Stimulated activated CD4-positive, alpha-beta T cell treated with anti-CD3 and anti-CD28 coated beads, Interleukin-4, amount 100 ng/mL, for 1 hour (primary cell): ENCODE measurements at regions not wholly inside any gene's neighbourhood (a gene's known extent, or its start where the extent isn't known, plus 50 kb on each side); places are given as distances from the start of the nearest gene placed in this dataset.

Experiments used
- DNase-seq: peaks from one replicate; pipeline ENCODE4 v3.0.0-alpha.2; 2020

- DNase-seq, result no peak
These were observed 327.2 kb upstream of the E2F7 start for GRCh38 chr12:77392467-77393088.

DNA sequence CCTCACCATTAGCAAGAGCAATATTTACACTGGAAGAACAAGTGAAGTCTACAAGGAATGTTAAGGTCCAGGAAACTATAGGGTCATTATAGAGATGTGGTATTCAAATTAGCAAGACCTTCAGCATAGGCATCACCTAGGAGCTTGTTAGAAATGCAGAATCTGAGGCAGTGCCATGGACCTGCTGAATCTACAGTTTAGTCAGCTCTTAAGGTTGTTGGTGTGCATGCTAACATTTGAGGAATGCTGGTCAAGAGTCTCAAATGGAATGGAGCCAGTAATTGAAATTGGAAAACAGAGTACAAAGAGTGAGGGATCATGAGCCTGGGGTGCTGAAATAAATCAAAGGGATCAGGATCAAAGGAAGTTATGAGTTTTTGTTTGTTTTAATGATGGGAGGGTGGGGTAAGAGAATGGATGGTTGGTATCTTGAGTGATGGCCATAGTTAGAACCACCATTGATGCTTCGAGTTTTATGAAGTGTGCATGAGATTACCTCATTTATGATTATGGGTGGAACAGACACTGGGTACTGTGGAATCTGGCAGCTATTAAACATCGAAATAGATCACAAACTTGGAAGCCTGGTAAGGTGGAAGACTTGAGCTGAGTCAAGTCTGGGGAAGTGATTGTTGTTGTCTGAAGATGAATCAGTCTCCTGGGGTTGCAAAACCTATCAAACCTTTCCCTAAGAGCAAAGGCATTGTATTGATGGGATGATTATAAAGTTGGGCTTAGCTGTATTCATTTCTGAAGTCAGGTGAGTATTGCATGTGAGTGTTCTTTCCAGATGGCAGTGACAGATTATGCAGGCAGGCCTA is 323.3 kb upstream of the E2F7 start:
- DNase-seq, result no peak

DNA sequence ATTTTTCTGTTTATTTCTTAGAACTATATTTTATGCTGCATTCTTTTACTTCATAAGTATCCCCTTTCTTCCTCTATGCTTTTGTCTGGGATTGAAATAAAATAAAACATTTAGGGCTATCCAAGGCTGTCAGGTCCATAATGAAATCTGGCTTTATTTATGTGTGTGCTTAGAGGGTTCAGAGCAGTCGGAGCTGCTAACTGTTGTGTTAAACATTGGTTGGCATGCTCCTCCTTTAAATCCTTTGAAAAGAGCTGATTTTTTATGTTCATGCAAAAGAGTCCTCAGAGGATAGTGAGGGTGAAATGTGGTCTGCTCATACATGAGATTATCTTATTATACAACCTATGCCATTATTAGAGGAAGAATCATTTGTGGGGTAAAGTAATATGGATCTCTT is 322.3 kb upstream of the E2F7 start:
- DNase-seq, result no peak

DNA sequence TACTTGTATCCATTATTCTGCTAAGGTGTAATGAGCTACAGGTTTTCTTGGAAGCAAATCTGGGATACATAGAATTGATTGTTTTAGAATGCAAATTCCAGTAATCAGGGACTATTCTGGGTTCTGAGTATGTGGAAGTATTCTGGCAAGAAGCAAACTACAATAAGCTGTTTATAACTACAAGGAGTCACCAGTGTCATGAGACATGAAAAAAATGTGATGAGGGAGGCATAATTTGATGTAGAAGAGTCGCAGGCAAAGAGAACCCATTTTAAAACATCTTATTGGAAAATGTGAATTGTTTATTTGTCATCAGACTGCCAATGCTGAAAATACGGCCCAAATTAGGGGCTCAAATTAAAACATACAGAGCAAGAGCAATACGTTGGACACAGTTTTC is 321.8 kb upstream of the E2F7 start:
- no peak for DNase-seq

DNA sequence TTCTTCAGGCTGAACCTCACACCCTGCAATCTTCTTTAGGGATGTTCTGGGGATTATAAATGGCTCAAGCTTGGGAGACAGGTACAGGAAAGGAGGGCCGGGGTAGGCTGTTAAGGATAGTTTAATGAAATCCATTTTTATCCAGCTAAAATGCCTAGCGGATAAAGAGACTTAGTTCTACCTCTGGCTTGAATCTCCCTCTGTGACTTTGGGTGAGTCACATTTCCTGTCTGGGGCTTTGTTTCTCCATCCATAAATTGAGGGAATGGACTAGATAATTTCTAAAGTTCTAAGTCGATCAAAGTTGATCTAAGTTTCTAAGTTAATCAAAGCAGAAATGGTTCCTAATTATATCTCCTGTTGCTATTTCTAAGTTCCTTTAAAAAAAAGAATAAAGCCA is 319.6 kb upstream of the E2F7 start:
- no peak for DNase-seq

GRCh38 chr12:77382096-77382742 is 316.9 kb upstream of the E2F7 start:
- no peak for DNase-seq

GRCh38 chr12:77377622-77378021 is 312.3 kb upstream of the E2F7 start:
- DNase-seq, result no peak

DNA sequence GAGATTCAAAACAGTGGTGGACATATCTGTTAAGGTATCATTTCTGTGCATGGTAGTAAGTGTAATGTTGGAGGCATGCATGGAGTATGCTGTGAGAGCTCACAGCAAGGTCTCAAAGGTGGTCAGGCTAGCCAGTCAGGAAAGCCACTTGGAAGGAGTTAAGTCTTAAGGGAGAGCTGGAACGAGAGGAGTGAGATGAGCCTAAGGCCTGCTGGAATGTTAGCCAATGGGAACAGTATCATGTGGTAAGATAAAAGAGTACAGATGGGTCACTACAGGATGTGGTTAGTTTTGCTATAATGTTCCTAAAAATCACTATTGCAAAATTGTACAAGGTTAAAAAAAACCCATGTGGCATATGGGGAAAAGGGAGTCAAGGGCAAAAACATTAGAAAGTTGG is 311.7 kb upstream of the E2F7 start:
- DNase-seq, result no peak

DNA sequence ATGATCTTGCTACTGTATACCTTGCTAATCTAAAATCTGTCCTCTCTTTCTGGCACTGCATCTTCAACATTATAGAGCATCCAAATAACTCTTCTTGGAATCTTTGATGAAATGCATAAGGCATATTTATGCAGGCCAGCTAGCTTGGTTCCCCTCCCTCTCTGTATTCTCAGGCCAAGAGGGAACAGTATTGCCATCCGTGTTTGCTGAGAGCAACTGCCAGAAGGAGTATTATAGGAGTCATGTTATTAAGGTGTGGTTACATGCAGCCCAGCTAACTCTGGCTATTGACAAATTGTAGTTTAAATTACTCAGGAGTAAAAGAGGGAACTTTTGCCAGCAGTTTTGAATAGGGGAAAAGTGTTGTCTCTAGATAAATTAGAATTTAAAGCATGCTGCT is 309.3 kb upstream of the E2F7 start:
- DNase-seq, result no peak

DNA sequence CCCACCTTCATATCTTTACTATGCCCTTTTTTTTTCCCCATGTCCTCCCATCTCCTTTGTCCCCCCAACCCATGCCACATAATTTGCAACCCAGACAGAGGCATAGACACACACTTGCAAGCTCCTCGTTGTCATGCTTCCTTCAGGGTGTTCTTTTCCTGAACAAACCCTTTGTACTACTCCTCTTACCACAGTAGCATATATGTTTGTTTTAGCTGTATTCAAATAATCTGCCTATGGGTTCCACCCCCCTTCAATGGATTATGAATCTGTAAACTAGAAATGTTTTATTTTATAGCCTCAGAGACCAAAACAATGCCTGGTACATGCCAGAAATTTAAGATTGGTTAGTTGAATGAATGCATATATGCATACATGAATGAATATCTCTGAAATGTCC is 307.1 kb upstream of the E2F7 start:
- no peak for DNase-seq

DNA sequence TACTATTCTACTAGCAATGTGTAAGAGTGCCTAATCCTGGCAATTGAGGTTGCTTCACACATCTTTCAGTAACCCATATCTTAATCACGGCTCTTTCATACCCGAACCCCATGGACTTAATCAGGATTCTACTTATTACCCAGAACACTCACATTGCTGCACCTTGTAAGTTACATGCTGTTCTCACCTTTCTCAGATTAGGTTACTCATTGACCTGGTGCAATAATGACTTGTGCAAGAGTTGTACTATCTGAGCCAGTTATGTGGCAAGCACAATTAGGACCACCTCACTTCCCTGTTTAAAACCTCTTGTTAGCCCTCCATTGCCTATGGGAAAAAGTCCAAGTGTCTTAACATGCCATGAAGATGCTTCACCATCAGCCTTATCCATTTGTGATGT is 306.7 kb upstream of the E2F7 start:
- DNase-seq, result no peak

- no peak for DNase-seq
These were observed 303.0 kb upstream of the E2F7 start for GRCh38 chr12:77368379-77368778.

- no peak for DNase-seq
These were observed 301.2 kb upstream of the E2F7 start for GRCh38 chr12:77366616-77367015.

DNA sequence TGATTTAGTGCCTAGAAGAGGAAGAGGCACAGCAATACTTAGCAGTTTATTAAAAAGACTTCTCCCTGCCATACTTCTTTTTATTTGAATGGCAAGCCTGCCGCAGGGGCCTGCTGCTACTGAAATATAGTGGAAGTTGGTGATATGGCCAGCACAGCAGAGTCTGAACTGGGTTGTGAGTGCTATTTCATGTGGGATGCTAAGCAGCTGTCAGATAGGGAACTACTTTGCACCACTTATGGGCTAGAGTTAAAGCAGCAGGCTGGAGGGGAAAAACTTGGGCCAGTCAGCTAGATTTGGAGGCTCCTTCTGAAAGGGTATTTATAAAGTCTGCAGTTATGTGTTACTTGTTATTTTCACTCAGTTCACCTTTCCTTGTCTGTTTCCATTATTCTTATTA is 299.0 kb upstream of the E2F7 start:
- no peak for DNase-seq

DNA sequence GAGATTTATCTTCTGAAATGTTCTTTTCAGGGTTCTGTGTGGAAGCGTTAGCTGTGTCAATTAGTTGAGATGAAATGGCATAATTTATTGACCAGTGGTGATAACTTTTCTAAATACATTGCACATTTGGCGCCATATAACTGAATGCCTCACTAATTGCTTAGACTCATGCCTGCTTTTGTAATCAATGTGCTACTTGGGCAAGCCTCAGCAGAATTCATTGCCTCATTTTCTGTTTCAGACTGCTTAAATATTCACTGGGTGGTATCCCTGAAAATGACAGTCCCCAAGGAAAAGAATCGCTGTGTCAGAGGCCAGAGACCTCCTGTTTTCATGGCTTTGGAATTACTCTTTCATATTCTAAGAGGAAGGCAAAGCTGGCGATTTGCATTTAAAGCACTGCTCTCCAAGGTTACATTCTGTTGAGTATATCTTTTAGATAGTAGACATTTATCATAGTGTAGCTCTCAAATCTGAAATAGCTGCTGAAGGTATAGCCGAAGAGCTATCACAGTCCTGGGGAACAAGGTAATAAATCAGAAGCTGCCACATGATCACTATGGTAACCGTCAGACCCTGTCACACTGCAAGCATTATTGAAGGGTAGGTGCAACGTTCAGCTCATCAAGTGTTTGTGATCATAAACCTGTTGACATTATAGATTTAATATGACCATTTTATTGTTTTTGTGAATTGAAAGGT is 297.3 kb upstream of the E2F7 start:
- DNase-seq, result no peak

GRCh38 chr12:77357655-77358054 is 292.3 kb upstream of the E2F7 start:
- DNase-seq, result no peak

- DNase-seq, result no peak
These were observed 289.5 kb upstream of the E2F7 start for GRCh38 chr12:77354766-77355362.

GRCh38 chr12:77352946-77353345 is 287.6 kb upstream of the E2F7 start:
- DNase-seq, result no peak

GRCh38 chr12:77351860-77352259 is 286.5 kb upstream of the E2F7 start:
- no peak for DNase-seq

- DNase-seq, result no peak
These were observed 284.5 kb upstream of the E2F7 start for GRCh38 chr12:77349689-77350370.

GRCh38 chr12:77347017-77347416 is 281.6 kb upstream of the E2F7 start:
- DNase-seq, result no peak

DNA sequence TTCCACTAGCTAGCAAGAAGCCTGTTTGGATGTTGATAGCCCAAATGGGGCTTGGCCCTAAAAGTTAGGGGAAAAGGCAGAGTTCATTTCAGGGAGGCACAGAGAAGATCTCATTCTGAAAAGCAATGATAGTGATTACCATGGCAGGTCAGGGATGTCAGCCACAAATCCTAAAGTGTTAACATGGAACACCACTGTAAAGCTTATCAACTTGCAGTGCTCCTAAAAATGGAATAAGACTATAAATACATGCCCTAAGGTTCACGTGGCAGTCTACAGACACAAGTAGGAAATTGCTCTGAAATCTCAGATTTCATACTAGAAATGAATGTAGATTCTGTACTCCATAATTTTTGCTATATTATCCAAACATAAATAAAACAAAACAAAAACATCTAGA is 280.0 kb upstream of the E2F7 start:
- no peak for DNase-seq

- DNase-seq, result no peak
These were observed 279.3 kb upstream of the E2F7 start for GRCh38 chr12:77344651-77345050.
